ENCODE measurements at regions not wholly inside any gene's neighbourhood (a gene's known extent, or its start where the extent isn't known, plus 50 kb on each side); places are given as distances from the start of the nearest gene placed in this dataset.
A peak's percentile ranks its signal among the peaks of the same experiment; 100 is the strongest.
"Not testable (repeated sequence)": the region's sequence is repeated elsewhere in the genome, so short reads cannot be mapped to it uniquely, and the experiment has no call there.

GRCh38 chr4:125591290-125591689 lies 276.5 kb downstream of the FAT4 start:
- peaks cover 0 to 6% of the 10 kb centered on the region in 2 donors for H3K9me3 Mint-ChIP-seq
- peak overlapping the region in 1 of 2 donors; percentile 50 for H3K27ac Mint-ChIP-seq
- no peaks in the 10 kb centered on the region for H3K36me3 Mint-ChIP-seq
- DNase-seq (ENCODE audit: low spot score in 2 of 2) (no peak), ATAC-seq (no peak)

- no peak for DNase-seq (ENCODE audit: low spot score in 2 of 2)
- no peaks in the 10 kb centered on the region for H3K36me3 Mint-ChIP-seq
- ATAC-seq, result no peak
Measured at GRCh38 chr4:125594056-125594602, 279.4 kb downstream of the FAT4 start.

GRCh38 chr4:125605926-125606325 lies 291.2 kb downstream of the FAT4 start:
- not testable (repeated sequence) for ATAC-seq; H3K36me3 Mint-ChIP-seq; H3K27ac Mint-ChIP-seq; H3K9me3 Mint-ChIP-seq; DNase-seq (ENCODE audit: low spot score in 2 of 2)

More at GRCh38 chr4:125594056-125594602, 279.4 kb downstream of the FAT4 start:
- Mint-ChIP-seq H3K9me3 (peaks cover 0 to 6% of the 10 kb centered on the region in 2 donors), H3K27ac (no peak overlapping the region)

- Mint-ChIP-seq H3K9me3 (peaks cover 6 to 9% of the 10 kb centered on the region in 2 donors), H3K36me3 (no peaks in the 10 kb centered on the region), H3K27ac (no peak overlapping the region)
- DNase-seq (ENCODE audit: low spot score in 2 of 2), result no peak
- ATAC-seq, result no peak
Measured at GRCh38 chr4:125620066-125620860, 305.5 kb downstream of the FAT4 start.

- ATAC-seq (no peak), DNase-seq (ENCODE audit: low spot score in 2 of 2) (no peak)
- no peak overlapping the region for H3K27ac Mint-ChIP-seq
- no peaks in the 10 kb centered on the region for H3K36me3 Mint-ChIP-seq
- peaks cover 2 to 9% of the 10 kb centered on the region in 2 donors for H3K9me3 Mint-ChIP-seq
Measured at GRCh38 chr4:125624951-125625350, 310.2 kb downstream of the FAT4 start.

- no peak overlapping the region for H3K27ac Mint-ChIP-seq
- H3K36me3 Mint-ChIP-seq, result no peaks in the 10 kb centered on the region
- H3K9me3 Mint-ChIP-seq, result peaks cover 0 to 9% of the 10 kb centered on the region in 2 donors
- DNase-seq (ENCODE audit: low spot score in 2 of 2) (no peak), ATAC-seq (no peak)
Measured at GRCh38 chr4:125626946-125627345, 312.2 kb downstream of the FAT4 start.

- DNase-seq (ENCODE audit: low spot score in 2 of 2) (no peak), ATAC-seq (no peak)
- no peaks in the 10 kb centered on the region for H3K36me3 Mint-ChIP-seq
- peaks cover 10% of the 10 kb centered on the region in 2 donors for H3K9me3 Mint-ChIP-seq
- no peak overlapping the region for H3K27ac Mint-ChIP-seq
Measured at GRCh38 chr4:125639182-125639621, 324.4 kb downstream of the FAT4 start.

- H3K27ac Mint-ChIP-seq, result no peak overlapping the region
- H3K9me3 Mint-ChIP-seq, result peaks cover 4 to 10% of the 10 kb centered on the region in 2 donors
Measured at GRCh38 chr4:125641611-125642010, 326.9 kb downstream of the FAT4 start.

GRCh38 chr4:125642645-125643044 lies 327.9 kb downstream of the FAT4 start:
- no peaks in the 10 kb centered on the region for H3K36me3 Mint-ChIP-seq
- H3K27ac Mint-ChIP-seq, result no peak overlapping the region
- H3K9me3 Mint-ChIP-seq, result peaks cover 4 to 10% of the 10 kb centered on the region in 2 donors
- ATAC-seq (no peak), DNase-seq (ENCODE audit: low spot score in 2 of 2) (no peak)

More at GRCh38 chr4:125641611-125642010, 326.9 kb downstream of the FAT4 start:
- no peak for DNase-seq (ENCODE audit: low spot score in 2 of 2)
- no peak for ATAC-seq
- H3K36me3 Mint-ChIP-seq, result no peaks in the 10 kb centered on the region

- H3K27ac Mint-ChIP-seq, result no peak overlapping the region
- DNase-seq (ENCODE audit: low spot score in 2 of 2) (no peak), ATAC-seq (no peak)
- peaks cover 9 to 18% of the 10 kb centered on the region in 2 donors for H3K9me3 Mint-ChIP-seq
- peaks cover 0 to 8% of the 10 kb centered on the region in 2 donors for H3K36me3 Mint-ChIP-seq
Measured at GRCh38 chr4:125649452-125649851, 334.7 kb downstream of the FAT4 start.

- Mint-ChIP-seq H3K9me3 (peaks cover 9 to 18% of the 10 kb centered on the region in 2 donors), H3K36me3 (peaks cover 0 to 8% of the 10 kb centered on the region in 2 donors), H3K27ac (no peak overlapping the region)
- ATAC-seq (no peak), DNase-seq (ENCODE audit: low spot score in 2 of 2) (no peak)
Measured at GRCh38 chr4:125650557-125650956, 335.8 kb downstream of the FAT4 start.

- H3K27ac Mint-ChIP-seq; DNase-seq (ENCODE audit: low spot score in 2 of 2); ATAC-seq; H3K36me3 Mint-ChIP-seq: not testable (repeated sequence)
- peaks cover 9 to 19% of the 10 kb centered on the region in 2 donors for H3K9me3 Mint-ChIP-seq
Measured at GRCh38 chr4:125651707-125652357, 337.1 kb downstream of the FAT4 start.

GRCh38 chr4:125658773-125659172 lies 344.0 kb downstream of the FAT4 start:
- DNase-seq (ENCODE audit: low spot score in 2 of 2) (no peak), ATAC-seq (no peak)
- peaks cover 4% of the 10 kb centered on the region in 2 donors for H3K9me3 Mint-ChIP-seq
- H3K36me3 Mint-ChIP-seq, result no peaks in the 10 kb centered on the region
- H3K27ac Mint-ChIP-seq, result no peak overlapping the region

- H3K27ac Mint-ChIP-seq, result no peak overlapping the region
- peaks cover 4 to 9% of the 10 kb centered on the region in 2 donors for H3K9me3 Mint-ChIP-seq
- no peaks in the 10 kb centered on the region for H3K36me3 Mint-ChIP-seq
- ATAC-seq (no peak), DNase-seq (ENCODE audit: low spot score in 2 of 2) (no peak)
Measured at GRCh38 chr4:125663896-125664767, 349.4 kb downstream of the FAT4 start.

- Mint-ChIP-seq H3K36me3 (no peaks in the 10 kb centered on the region), H3K9me3 (peaks cover 9 to 14% of the 10 kb centered on the region in 2 donors), H3K27ac (no peak overlapping the region)
- DNase-seq (ENCODE audit: low spot score in 2 of 2) (no peak), ATAC-seq (no peak)
Measured at GRCh38 chr4:125666635-125667034, 351.9 kb downstream of the FAT4 start.

- DNase-seq (ENCODE audit: low spot score in 2 of 2), result no peak
Measured at GRCh38 chr4:125676156-125676555, 361.4 kb downstream of the FAT4 start.

More at GRCh38 chr4:125676156-125676555, 361.4 kb downstream of the FAT4 start:
- H3K36me3 Mint-ChIP-seq, result peaks cover 0 to 4% of the 10 kb centered on the region in 2 donors
- H3K27ac Mint-ChIP-seq, result no peak overlapping the region
- peaks cover 0 to 6% of the 10 kb centered on the region in 2 donors for H3K9me3 Mint-ChIP-seq
- no peak for ATAC-seq

Data from activated naive CD4-positive, alpha-beta T cell treated with anti-CD3 and anti-CD28 coated beads, Interleukin-2, amount 50 U/mL, for 72 hours (primary cell).